Skeletal muscle satellite cell (primary cell): ENCODE measurements at regions not wholly inside any gene's neighbourhood (a gene's known extent, or its start where the extent isn't known, plus 50 kb on each side); places are given as distances from the start of the nearest gene placed in this dataset.

Experiments used
- H3K27me3 ChIP-seq: 2 replicates; pipeline ENCODE4 v1.7.0; 2013; ENCODE audit warnings: low read length; ENCODE audit not compliant: control insufficient read depth, insufficient read depth
- H3K36me3 ChIP-seq: 2 replicates; pipeline ENCODE4 v1.7.0; 2013; ENCODE audit warnings: mild to moderate bottlenecking, control low read depth, low read length; ENCODE audit not compliant: insufficient read depth
- H3K4me1 ChIP-seq: 2 replicates; pipeline ENCODE4 v1.7.0; 2013; ENCODE audit warnings: low read length; ENCODE audit not compliant: control insufficient read depth, insufficient read depth
- H3K4me2 ChIP-seq: 2 replicates; pipeline ENCODE4 v1.7.0; 2013; ENCODE audit warnings: mild to moderate bottlenecking, low read length
- H3K4me3 ChIP-seq: 2 replicates; pipeline ENCODE4 v1.7.0; 2013; ENCODE audit warnings: low read length
- H3K9ac ChIP-seq: 2 replicates; pipeline ENCODE4 v1.7.0; 2013; ENCODE audit warnings: mild to moderate bottlenecking, low read depth, low read length, moderate library complexity
- H3K9me3 ChIP-seq: replicated peaks from 2 replicates; pipeline ENCODE4 v1.7.0; 2013; ENCODE audit warnings: mild to moderate bottlenecking, control low read depth, low read length

DNA sequence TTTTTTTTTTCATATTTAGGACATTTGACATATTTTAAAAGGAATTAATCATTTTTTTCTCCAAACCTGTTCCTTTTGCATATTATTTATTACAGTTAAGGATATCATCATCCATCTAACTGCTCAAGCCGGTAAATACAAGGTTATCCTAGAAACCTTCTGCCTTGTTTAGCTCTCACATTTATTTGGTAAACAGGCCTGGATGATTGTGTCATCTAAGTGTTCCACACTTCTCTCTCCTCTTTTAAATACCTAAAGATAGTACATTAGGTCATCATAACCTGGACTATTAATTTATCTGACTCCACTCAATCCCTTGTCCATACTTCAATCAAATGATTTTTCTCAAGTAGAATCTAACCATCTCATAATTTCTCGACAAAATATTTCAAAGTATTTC, 511.7 kb upstream of the KLHL1 start:
- H3K27me3 ChIP-seq = no peaks in the 10 kb centered on the region
- H3K9ac ChIP-seq = no peak overlapping the region
- H3K36me3 ChIP-seq = no peaks in the 10 kb centered on the region
- H3K4me2 ChIP-seq = no peak overlapping the region
- no peaks in the 10 kb centered on the region for H3K9me3 ChIP-seq
- H3K4me3 ChIP-seq = no peak overlapping the region
- no peaks in the 10 kb centered on the region for H3K4me1 ChIP-seq

DNA sequence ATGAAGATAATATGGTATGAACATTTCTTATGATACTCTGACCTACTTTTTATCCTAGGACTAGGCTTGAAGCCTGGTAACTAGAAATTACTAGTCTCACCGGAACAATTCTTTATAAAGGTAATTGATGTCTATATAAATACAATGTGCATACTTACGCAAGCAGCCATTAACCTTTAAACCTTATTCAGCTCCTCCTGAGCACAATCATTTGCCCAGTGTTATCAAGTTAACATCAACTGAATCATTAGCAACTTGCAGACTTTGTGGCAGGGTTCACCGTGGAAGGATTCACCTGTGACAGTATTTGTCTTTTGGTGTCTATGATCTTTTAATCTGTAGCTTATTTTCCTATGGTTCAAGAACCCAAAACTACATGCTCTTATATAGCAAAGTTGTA, 508.6 kb upstream of the KLHL1 start:
- H3K4me3 ChIP-seq = no peak overlapping the region
- no peak overlapping the region for H3K4me2 ChIP-seq
- no peaks in the 10 kb centered on the region for H3K27me3 ChIP-seq
- no peaks in the 10 kb centered on the region for H3K4me1 ChIP-seq
- H3K9ac ChIP-seq = no peak overlapping the region
- H3K9me3 ChIP-seq = no peaks in the 10 kb centered on the region
- H3K36me3 ChIP-seq = no peaks in the 10 kb centered on the region

DNA sequence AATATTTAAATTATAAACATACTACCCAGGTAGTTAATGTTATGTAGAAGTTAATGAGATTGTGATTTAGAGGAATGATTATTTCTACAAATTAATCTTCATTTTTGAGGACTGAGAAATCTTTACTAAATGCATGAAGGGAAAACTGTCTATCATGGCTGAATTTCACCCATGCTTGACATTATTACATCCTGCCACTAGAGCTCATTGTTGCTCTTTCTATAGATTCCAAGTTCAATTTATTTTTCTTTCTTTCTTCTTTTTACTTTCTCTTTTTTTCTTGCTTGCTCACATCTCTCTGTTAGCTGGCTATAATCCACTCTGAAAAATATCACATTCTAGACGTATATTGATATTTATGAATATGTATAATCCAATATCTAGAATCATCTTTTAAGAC, 505.0 kb upstream of the KLHL1 start:
- Histone ChIP-seq H3K36me3 (no peaks in the 10 kb centered on the region), H3K27me3 (peaks cover 2% of the 10 kb centered on the region), H3K9ac (no peak overlapping the region), H3K4me1 (no peaks in the 10 kb centered on the region), H3K9me3 (no peaks in the 10 kb centered on the region), H3K4me2 (no peak overlapping the region), H3K4me3 (no peak overlapping the region)

DNA sequence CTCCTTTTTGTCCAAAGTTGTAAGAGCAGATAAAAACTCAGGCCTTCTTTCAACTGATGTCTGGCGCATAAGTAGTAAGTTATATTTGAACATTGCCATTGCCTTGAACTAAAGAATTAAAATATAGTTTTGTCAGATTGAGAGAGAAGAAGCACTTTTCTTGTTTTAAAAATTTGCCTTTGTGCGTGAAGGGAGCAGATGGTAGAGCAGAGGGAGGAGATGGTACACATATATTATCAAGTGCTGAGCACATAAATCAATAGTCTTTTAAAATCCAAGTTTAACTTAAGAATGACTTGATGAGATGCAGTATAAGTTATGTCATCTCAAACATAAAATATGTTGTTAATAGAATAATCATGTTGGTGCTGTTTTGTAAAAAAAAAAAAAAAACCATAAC, 504.6 kb upstream of the KLHL1 start:
- Histone ChIP-seq H3K27me3 (peaks cover 2% of the 10 kb centered on the region), H3K4me1 (no peaks in the 10 kb centered on the region), H3K4me2 (no peak overlapping the region), H3K9me3 (no peaks in the 10 kb centered on the region), H3K4me3 (no peak overlapping the region), H3K36me3 (no peaks in the 10 kb centered on the region), H3K9ac (no peak overlapping the region)

DNA sequence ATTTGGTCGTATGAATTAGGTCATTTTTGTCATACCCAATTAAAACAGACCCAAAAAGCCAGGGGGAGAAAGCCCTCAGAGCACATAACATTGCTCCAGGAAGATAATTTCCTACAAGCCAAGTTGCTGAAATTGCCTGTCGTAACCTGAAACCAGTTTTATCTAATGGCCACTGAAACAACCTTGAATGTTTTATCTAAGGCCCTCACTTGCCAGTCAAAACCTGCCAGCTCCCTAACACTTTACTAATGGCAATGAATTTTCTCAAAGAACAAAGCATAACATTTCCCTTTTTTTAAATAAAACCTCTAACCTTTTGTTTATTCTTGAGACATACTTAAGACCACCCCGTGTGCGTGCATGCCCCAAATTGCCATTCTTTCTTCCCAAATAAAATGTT, 496.2 kb upstream of the KLHL1 start:
- Histone ChIP-seq H3K4me1 (no peaks in the 10 kb centered on the region), H3K9ac (no peak overlapping the region), H3K4me2 (no peak overlapping the region), H3K4me3 (no peak overlapping the region), H3K36me3 (no peaks in the 10 kb centered on the region), H3K9me3 (no peaks in the 10 kb centered on the region), H3K27me3 (no peaks in the 10 kb centered on the region)

DNA sequence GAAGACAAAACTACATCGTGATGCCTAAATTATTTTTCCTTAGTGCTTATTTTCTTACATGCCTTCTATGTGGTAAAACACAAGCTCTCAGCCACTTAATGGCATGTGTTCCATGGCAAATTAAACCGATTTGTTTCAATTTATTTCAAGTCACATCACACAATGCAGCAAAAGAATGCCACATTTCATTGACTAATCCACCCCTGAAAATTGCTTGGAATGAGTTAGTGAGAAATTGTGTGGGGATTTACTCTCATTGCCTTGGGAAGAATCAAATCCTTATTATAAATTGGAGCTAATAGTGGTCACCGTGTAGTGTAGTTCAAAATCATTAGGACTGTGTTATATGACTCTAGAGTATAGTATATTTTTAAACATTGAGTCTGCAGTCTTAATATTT, 485.5 kb upstream of the KLHL1 start:
- H3K27me3 ChIP-seq = no peaks in the 10 kb centered on the region
- H3K4me2 ChIP-seq = no peak overlapping the region
- H3K36me3 ChIP-seq = no peaks in the 10 kb centered on the region
- H3K9me3 ChIP-seq = no peaks in the 10 kb centered on the region
- H3K9ac ChIP-seq = no peak overlapping the region
- H3K4me1 ChIP-seq = no peaks in the 10 kb centered on the region
- H3K4me3 ChIP-seq = no peak overlapping the region

DNA sequence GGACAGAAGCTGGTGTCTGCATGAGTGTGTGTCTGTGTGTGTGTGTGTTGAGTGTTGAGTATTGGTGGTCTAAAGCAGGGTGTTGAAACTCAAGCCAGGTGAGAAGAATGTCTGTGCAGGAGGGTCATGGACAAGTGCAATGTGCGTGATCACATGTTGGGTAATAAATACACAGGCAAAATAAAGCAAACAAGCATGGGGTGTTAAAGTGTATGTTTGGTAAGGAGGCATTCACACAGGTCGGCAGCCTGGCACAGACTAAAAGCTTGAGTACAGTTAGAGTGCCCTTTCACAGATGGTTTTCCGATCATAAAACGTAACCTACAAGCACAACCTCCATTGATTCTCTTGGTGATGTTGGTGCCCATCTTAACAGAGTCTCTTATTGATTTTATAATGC, 476.9 kb upstream of the KLHL1 start:
- Histone ChIP-seq H3K27me3 (no peaks in the 10 kb centered on the region), H3K9ac (no peak overlapping the region), H3K4me3 (no peak overlapping the region), H3K4me2 (no peak overlapping the region), H3K9me3 (no peaks in the 10 kb centered on the region), H3K4me1 (no peaks in the 10 kb centered on the region), H3K36me3 (no peaks in the 10 kb centered on the region)

DNA sequence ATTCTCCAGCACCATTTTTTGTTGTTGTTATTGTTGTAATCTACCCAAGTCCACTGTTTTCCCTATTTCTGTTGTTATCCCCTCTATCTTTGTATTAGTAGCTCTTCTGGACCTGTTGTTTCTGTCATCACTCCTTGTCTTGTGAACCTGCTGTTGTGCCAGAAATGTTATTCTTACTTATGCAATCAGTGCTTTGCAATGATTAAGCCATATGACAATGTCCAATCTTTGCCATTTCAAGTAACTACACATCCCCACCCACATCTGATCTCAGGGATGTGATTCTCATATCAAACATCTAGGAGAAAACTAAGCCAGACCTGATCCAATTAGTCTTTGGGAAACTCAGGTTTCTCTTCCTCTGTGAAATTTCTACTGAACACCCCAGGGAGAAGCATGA, 472.6 kb upstream of the KLHL1 start:
- no peak overlapping the region for H3K4me2 ChIP-seq
- no peaks in the 10 kb centered on the region for H3K27me3 ChIP-seq
- no peaks in the 10 kb centered on the region for H3K9me3 ChIP-seq
- H3K36me3 ChIP-seq = no peaks in the 10 kb centered on the region
- H3K4me3 ChIP-seq = no peak overlapping the region
- H3K9ac ChIP-seq = no peak overlapping the region
- no peaks in the 10 kb centered on the region for H3K4me1 ChIP-seq

DNA sequence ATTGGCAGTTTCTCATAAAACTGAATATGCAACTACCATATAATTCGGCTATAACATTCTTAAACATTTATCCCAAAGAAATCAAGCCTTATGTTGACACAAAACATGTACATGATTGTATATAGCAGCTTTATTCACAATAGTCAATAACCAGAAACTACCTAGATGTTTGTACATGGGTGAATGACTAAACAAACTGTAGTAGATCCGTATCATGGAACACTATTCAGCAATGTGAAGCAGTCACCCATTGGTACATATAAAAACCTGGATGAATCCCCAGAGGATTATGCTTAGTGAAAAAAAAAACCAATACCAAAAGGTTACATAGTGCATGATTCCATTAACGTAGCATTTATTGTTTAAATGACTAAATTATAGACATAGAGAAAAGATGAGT, 471.7 kb upstream of the KLHL1 start:
- Histone ChIP-seq H3K4me3 (no peak overlapping the region), H3K9ac (no peak overlapping the region), H3K36me3 (no peaks in the 10 kb centered on the region), H3K4me1 (no peaks in the 10 kb centered on the region), H3K4me2 (no peak overlapping the region), H3K9me3 (no peaks in the 10 kb centered on the region), H3K27me3 (no peaks in the 10 kb centered on the region)

DNA sequence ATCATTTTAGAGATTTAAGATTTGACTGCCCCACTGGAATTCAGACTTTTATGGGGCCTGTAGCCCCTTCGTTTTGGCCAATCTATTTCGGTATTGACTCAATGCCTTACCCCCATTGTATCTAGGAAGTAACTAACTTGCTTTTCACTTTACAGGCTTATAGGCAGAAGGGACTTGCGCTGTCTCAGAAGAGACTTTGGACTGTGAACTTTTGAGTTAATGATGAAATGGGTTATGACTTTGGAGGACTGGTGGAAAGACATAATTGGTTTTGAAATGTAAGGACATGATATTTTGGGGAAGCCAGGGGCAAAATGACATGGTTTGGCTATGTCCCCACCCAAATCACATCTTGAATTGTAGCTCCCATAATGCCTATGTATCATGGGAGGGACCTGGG, 463.0 kb upstream of the KLHL1 start:
- H3K4me2 ChIP-seq = no peak overlapping the region
- H3K9ac ChIP-seq = no peak overlapping the region
- no peak overlapping the region for H3K4me3 ChIP-seq
- H3K4me1 ChIP-seq = no peaks in the 10 kb centered on the region
- H3K36me3 ChIP-seq = no peaks in the 10 kb centered on the region
- no peaks in the 10 kb centered on the region for H3K9me3 ChIP-seq
- H3K27me3 ChIP-seq = no peaks in the 10 kb centered on the region

DNA sequence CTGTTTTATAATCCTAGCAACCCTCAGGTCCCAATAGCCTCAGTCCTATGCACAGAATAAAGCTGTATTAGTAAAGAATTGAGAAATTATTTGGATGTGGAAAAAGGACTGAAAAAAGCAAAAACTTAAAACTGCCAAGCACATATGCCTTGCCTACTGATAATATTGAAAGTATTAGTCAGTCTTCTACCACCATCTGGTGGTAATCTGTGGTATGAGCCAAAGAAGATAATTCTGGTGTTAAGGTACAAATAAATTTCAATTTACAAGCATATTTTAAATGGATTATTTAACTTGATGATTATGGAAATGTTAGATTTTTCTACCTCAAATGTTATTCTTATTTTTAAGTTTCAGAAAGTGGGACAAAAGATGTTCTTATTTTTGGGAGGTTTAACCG, 460.3 kb upstream of the KLHL1 start:
- H3K27me3 ChIP-seq = no peaks in the 10 kb centered on the region
- H3K9me3 ChIP-seq = no peaks in the 10 kb centered on the region
- H3K4me1 ChIP-seq = no peaks in the 10 kb centered on the region
- no peaks in the 10 kb centered on the region for H3K36me3 ChIP-seq
- no peak overlapping the region for H3K4me3 ChIP-seq
- no peak overlapping the region for H3K9ac ChIP-seq
- H3K4me2 ChIP-seq = peak overlapping the region; percentile 37

DNA sequence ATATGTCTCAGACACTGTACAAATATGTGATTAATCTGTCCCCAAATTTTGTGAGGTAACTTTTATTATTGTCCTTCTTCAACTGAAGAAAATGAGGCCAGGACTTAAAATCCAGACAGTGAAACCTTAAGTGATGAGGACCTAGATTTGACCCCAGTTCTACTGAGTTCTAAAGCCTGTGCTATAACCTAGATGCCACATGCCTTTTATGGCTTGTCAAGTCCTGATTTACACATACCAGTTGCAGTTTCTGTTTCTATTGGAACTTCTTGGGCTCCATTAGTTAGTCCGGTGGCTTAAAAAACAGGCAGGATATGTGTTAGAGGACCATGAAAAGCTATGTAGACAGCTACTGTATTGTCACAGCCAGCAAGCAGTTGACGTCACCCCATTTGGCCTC, 436.5 kb upstream of the KLHL1 start:
- Histone ChIP-seq H3K4me2 (no peak overlapping the region), H3K27me3 (no peaks in the 10 kb centered on the region), H3K9me3 (no peaks in the 10 kb centered on the region), H3K9ac (no peak overlapping the region), H3K36me3 (no peaks in the 10 kb centered on the region), H3K4me1 (no peaks in the 10 kb centered on the region), H3K4me3 (no peak overlapping the region)

DNA sequence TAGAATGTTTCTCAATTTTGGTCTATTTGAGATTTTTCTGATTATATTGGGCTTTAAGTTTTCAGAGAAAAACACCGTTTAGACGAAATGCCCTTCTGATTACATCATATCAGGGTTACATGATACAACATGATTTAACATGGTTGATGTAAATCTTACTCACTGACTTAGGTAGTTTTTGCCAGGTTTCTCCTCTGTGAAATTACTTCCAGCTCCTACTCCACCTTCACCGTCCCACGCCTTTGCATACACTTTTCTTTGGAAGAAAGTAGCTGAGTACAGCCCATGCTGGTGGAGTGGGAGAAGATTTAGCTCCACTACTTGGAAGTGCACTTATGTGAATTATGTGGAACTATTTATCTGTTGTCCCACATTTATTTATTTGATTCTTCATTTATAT, 433.2 kb upstream of the KLHL1 start:
- no peaks in the 10 kb centered on the region for H3K36me3 ChIP-seq
- no peaks in the 10 kb centered on the region for H3K27me3 ChIP-seq
- no peak overlapping the region for H3K4me3 ChIP-seq

More for the DNA sequence above, 433.2 kb upstream of the KLHL1 start:
- H3K4me2 ChIP-seq = no peak overlapping the region
- no peaks in the 10 kb centered on the region for H3K4me1 ChIP-seq
- H3K9ac ChIP-seq = no peak overlapping the region
- H3K9me3 ChIP-seq = no peaks in the 10 kb centered on the region
